ENCODE measurements at regions not wholly inside any gene's neighbourhood (a gene's known extent, or its start where the extent isn't known, plus 50 kb on each side); places are given as distances from the start of the nearest gene placed in this dataset.

GRCh38 chr13:44112700-44113329, 233.1 kb downstream of the LACC1 start:
- TF ChIP-seq GATA2 (IDR thresholded peaks at IDR 0.05; ENCODE audit: low read depth, low read length) (no peak), GATA3 (IDR thresholded peaks at IDR 0.05; ENCODE audit: low read depth, low read length) (no peak)
